SU-DHL-6 (cell line): ENCODE measurements at regions not wholly inside any gene's neighbourhood (a gene's known extent, or its start where the extent isn't known, plus 50 kb on each side); places are given as distances from the start of the nearest gene placed in this dataset.

Source experiments
- CTCF ChIP-seq: fragments of 200-600 bp; sonication (generic); IDR thresholded peaks from one replicate; pipeline ENCODE4 v1.5.1; 2017; ENCODE audit warnings: antibody characterized with exemption, mild to moderate bottlenecking, low read length, moderate library complexity; ENCODE audit not compliant: insufficient read depth, poor library complexity, severe bottlenecking
- EZH2phosphoT487 ChIP-seq: fragments of 200-600 bp; sonication (generic), shearing (Covaris generic); conservative IDR thresholded peaks from 2 replicates; pipeline ENCODE4 v1.6.1; 2018; ENCODE audit warnings: mild to moderate bottlenecking, antibody characterized with exemption, low read length, moderate library complexity, mixed read lengths

- TF ChIP-seq CTCF (no peak), EZH2phosphoT487 (no peak)
Observed at GRCh38 chr20:52524861-52525260, 333.3 kb upstream of the ZFP64 start.
